ENCODE measurements at regions not wholly inside any gene's neighbourhood (a gene's known extent, or its start where the extent isn't known, plus 50 kb on each side); places are given as distances from the start of the nearest gene placed in this dataset.

DNA sequence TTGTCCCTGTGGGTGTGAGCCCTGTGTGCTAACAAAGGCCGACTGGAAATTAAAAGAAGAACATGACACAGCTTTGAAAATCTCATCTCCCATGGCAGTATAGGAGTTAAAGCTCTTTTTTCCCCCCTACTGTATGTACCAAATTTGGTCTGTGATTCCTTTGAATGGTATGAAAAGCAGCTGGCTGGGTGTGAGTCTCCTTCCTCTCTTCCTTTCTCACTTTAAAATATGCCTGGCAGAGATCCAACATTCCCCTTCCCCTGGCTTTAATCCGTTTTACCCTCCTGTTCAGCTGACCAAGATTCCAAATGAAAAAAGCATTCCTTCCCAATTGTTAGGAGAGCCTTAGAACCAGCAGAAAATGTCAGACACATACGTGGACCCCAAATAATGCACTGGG lies 225.0 kb upstream of the CELF2 start:
- TF ChIP-seq, protein P1, sequence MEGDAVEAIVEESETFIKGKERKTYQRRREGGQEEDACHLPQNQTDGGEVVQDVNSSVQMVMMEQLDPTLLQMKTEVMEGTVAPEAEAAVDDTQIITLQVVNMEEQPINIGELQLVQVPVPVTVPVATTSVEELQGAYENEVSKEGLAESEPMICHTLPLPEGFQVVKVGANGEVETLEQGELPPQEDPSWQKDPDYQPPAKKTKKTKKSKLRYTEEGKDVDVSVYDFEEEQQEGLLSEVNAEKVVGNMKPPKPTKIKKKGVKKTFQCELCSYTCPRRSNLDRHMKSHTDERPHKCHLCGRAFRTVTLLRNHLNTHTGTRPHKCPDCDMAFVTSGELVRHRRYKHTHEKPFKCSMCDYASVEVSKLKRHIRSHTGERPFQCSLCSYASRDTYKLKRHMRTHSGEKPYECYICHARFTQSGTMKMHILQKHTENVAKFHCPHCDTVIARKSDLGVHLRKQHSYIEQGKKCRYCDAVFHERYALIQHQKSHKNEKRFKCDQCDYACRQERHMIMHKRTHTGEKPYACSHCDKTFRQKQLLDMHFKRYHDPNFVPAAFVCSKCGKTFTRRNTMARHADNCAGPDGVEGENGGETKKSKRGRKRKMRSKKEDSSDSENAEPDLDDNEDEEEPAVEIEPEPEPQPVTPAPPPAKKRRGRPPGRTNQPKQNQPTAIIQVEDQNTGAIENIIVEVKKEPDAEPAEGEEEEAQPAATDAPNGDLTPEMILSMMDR (IDR thresholded peaks at IDR 0.05; ENCODE audit: low read length), result no peak
- no peak for TF ChIP-seq EZH2 (IDR thresholded peaks at IDR 0.05; ENCODE audit: borderline replicate concordance, low read length)
